GM19463 (cell line): ENCODE measurements at regions not wholly inside any gene's neighbourhood (a gene's known extent, or its start where the extent isn't known, plus 50 kb on each side); places are given as distances from the start of the nearest gene placed in this dataset.

Source experiments
- ATAC-seq: cut with Tn5 transposase; IDR thresholded peaks from one replicate; pipeline ENCODE4 v1.9.1; 2021; ENCODE audit warnings: mild to moderate bottlenecking, moderate library complexity; ENCODE audit not compliant: unreplicated experiment

GRCh38 chr5:174425271-174425963 lies 299.0 kb upstream of the MSX2 start:
- no peak for ATAC-seq

DNA sequence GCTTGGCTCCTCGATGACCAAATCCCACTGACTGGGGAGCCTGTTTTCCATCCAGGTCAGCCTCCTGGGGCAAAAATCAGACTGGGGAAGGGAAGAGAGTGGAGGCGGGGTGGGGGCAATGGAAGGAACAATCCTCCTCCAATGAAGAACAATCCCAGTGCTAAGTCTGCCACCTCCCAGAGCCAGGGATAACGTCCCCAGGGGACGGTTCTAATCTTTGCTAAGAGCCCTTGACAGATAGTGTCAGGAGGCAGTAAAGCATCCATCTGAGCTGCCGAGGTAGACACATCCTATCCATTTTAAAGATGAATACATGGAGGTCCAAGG lies 298.5 kb upstream of the MSX2 start:
- no peak for ATAC-seq

DNA sequence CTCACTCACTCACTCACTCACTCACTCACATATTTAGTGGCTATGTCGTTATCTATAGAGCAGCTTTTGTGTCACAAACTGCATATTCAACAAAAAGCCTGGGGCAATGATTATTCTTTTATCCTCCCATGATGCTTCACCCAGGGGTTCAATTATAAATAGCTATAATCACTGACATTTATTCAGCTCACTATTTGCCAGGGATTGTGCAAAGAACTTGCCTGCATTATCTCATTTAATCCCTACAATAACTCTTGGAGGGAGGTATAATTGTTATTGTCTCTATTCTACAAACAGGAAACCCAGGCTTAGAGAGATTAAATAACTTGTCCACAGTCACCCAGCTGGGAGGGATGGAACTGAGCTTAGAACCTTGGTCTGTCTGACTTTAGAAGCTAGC lies 298.0 kb upstream of the MSX2 start:
- no peak for ATAC-seq

DNA sequence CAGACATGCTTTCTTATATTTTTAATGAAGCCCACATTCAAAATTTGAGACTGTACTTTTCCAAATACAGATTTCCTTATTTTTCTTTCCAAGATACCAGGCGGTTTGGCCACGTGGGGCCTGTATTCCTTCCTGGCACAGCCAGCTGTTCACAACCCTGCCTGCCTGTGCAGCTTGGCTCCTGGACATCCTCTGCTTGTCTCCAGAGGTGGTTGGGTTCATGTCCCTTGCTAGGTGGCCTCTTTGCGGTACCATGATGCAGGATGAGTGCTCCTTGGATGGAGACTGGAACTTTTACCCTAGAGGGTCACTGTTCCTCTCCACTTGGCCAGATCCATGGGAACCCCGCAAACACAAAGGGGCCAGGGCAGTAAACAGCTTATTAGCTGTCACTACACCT lies 297.5 kb upstream of the MSX2 start:
- ATAC-seq = no peak

DNA sequence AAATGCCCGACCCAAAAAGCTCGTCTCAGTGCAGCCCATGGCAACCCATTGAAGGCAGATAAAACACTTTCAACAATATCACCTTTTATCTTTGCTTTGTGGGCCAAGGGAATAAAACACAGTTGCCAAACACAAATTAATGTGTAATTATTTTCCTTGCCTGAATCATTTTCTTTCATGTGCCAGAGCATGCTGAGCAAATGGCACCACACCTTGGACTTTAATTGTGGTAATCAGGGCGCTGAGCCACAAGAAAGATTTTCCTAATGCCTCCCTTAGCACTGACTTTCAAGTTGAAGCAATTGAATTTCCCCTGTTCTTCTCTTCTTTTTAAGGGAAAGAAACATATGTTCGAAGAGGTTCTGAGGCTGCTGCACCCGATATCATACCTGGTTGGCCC lies 297.1 kb upstream of the MSX2 start:
- no peak for ATAC-seq

- ATAC-seq = no peak
These were observed 295.5 kb upstream of the MSX2 start for GRCh38 chr5:174428895-174429294.

DNA sequence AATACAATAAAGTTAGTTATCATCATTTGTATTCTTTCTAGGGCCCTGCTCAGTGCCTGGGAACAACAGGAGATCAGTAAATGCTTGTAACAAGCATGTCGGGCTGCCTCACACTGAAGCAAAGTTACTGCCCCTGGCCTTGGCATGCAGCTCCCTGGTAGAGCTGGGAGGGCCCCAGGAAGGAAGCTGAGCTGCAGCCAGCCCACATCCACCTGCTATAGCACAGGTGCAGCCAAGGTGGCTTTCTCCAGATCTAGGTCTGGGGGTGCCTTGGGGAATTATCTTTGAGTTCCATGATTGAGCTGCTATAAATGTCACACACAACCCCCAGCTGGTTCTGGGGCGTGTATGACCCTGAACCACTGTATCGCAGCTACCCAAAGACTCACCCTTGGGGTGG lies 293.4 kb upstream of the MSX2 start:
- ATAC-seq = no peak

DNA sequence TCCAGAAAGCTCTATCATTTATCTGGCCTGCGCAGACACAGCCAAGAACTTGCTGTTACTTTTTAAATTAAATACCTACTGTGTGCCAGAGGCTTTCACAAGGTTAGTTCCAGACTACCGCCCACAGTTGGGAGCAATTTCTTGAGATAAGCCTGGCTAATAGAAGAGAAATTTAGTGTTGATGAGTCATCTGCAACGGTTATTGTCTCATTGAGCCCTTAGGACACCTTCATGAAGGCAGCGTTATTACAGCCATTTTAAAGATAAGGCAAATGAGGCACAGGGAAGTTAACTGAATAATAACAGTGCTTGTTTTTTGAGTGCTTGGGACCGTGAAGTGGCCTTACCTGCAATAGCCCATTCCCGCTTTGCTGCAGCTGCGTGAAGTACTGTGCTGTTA lies 292.9 kb upstream of the MSX2 start:
- no peak for ATAC-seq

DNA sequence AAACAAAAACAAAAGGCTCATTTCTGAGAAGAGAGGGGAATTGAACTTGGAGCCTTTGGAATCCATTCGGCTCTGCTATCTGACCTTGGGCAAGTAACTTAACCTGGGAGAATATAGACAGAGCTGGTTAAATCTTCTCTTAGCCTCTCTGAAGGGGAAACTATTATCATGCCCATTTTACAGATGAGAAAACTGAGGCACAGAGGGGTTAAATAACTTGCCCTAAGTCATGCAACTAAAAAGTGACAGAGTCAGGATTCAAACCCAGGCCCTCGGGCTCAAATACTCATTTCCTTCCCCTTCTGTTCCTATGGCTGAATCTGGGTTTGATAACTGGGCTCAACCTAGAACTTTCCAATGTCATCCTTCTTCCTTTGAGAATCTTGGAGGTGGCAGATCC lies 291.3 kb upstream of the MSX2 start:
- no peak for ATAC-seq

- no peak for ATAC-seq
These were observed 287.6 kb upstream of the MSX2 start for GRCh38 chr5:174436750-174437149.

DNA sequence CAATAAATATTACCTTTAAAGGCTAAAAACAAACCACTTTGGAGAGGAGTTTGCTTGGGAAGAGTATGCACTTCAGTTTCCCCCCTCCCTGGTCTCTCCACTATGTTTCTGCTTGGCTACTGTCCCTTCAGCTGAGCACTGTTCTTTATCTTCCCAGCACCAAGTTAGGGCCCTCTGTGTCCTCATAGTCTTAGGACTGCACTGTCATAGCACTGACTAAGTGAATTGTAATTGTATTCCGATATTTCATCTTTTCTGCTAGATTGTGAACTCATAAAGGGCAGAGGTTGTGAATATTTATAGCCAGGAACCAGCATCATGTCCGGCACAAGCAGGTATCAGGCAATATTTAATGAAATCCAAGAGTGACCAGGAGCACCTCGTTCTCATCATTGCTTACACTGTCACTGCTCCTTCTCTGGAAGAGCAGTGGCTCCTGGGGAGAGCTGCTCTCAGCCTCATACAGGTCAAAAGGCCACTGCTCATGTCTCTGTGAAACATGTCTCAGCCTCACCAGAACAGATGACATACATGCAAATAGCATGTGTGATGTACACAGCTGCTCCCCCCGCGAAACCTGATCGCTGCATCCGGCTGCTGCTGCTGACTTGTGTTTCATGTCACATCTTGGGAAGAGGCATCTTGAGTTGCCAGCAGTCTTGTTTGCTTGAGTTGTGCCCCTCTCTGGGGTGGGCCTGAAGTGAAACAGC lies 279.7 kb upstream of the MSX2 start:
- ATAC-seq = no peak

GRCh38 chr5:174446446-174446845 lies 277.9 kb upstream of the MSX2 start:
- no peak for ATAC-seq

DNA sequence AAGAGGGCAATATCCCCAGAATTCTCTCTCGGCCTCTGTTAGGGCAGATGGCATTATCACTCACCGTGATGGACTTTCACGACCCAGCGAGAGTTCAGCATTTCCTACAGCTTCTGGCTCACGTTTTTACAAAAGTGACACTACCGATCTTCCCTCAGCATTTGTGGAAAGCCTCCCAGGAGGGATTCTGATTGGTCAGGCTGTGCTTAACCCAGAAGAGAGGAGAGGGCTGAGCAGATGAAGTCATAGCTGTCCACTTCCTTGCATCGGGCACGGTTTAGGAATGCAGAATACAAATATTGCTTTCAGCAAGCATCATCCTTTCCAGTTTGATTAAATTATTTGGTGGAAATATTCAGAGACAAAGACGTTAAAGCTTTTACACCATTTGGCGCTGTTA lies 277.4 kb upstream of the MSX2 start:
- no peak for ATAC-seq

DNA sequence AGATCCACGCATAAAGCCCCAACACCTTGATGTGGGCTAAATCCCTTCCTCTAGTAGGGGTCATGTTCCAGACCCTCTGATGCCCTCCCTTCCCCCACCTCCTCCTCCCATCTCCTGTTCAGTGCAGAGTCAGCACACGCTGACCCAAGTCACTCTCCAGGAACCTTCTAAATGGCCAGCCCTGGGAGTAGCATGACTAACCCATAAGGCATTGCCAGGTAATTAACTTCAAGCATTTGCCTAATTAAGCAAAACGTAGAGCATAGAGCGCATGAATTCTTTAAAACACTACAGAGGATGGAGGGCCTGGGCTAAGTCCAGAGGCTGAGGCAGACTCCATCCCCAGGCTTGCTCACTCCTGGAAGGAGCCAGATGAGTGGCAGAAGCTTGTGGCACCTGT lies 276.3 kb upstream of the MSX2 start:
- no peak for ATAC-seq

GRCh38 chr5:174448662-174449061 lies 275.7 kb upstream of the MSX2 start:
- no peak for ATAC-seq

DNA sequence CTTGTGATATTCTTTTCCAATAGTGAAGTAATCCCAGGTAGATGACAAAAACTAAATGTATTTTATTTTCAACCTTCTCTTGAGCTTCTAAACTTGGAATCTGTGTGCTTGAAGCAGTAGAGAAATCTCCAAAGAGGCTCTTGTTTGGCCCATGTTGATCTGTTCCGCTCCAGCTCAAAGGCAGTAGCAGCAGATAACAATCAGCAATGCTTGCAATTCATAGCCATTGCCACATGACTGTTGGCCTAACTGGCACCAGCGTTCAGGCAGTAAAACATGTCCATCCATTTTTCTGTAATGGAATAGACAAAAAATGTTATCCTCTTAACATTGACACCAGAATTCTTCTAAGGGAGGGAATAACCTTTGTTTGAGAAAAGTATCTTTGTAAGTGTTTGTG lies 270.7 kb upstream of the MSX2 start:
- no peak for ATAC-seq

DNA sequence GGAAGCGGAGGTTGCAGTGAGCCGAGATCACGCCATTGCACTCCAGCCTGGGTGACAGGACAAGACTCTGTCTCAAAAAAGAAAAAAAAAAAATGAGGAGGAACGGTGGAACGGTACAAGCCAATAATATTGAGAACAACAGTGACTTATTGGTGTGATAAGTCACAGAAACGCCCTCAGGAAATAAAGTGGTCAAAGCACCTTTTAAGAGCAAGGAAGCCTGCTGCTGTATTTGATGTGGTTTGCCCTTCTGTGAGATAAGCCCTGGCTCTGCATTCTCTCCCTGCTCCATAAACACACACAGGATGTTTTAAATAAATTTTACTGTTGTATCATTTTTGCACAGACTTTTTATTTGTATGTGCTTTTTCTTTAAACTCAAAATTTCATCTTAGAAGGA lies 269.9 kb upstream of the MSX2 start:
- ATAC-seq = no peak

- ATAC-seq = no peak
These were observed 269.5 kb upstream of the MSX2 start for GRCh38 chr5:174454890-174455289.

GRCh38 chr5:174455301-174455700 lies 269.1 kb upstream of the MSX2 start:
- ATAC-seq = no peak

DNA sequence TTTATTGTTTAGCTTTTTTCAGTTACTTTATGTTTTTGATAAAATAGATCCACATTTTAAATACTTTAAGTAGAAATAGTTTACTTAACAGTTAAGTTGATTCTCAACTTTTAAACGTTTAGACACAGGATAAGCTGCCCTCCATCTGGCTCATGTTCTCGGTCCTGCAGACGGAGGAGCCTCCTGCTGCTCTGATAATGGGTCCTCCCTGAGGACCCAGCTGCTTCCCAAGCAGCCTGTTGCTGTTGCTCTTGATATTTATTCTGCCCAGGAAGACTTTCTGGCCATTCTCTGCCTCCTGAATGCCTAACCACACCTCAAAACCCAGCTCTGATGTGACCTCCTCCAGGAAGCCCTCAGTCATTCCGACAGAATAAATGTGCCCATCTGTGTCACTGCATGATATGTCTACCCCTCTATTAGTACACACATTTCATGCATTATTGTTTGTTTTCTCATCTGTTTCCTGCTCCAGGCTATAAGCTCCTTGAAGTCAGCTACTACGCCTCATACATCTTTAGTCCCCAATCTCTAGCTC lies 267.2 kb upstream of the MSX2 start:
- no peak for ATAC-seq

- no peak for ATAC-seq
These were observed 265.2 kb upstream of the MSX2 start for GRCh38 chr5:174459071-174459702.

DNA sequence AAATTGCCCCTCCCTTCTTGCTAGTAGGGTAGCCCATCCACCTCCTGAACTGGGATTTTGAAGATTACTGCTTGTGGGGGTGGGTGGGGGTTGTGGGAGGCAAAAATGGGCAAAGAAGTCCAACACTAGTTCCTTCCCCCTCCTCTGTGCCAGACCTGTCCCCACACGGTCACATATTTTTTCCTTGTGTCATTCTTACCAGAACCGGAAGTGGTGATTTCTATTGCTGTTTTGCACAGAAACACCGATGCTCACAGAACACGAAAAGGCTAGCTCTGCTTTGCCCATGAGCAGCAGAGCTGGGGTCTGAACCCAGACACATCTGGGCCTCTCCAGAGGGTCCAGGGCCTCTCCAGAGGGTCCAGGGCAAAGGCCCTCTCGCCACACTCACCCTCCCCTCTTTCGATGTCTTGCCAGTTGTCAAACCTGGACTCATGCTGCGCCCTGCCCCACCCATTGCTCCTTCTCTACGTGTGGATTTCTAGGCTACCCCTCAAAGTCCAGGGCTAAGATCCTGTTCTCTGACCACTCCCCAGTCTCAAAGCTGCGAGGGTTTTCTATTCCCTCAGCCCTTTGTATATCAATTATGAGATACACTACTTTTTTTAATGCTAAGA lies 264.4 kb upstream of the MSX2 start:
- ATAC-seq = no peak
